ENCODE measurements at regions not wholly inside any gene's neighbourhood (a gene's known extent, or its start where the extent isn't known, plus 50 kb on each side); places are given as distances from the start of the nearest gene placed in this dataset.
A peak's percentile ranks its signal among the peaks of the same experiment; 100 is the strongest.

DNA sequence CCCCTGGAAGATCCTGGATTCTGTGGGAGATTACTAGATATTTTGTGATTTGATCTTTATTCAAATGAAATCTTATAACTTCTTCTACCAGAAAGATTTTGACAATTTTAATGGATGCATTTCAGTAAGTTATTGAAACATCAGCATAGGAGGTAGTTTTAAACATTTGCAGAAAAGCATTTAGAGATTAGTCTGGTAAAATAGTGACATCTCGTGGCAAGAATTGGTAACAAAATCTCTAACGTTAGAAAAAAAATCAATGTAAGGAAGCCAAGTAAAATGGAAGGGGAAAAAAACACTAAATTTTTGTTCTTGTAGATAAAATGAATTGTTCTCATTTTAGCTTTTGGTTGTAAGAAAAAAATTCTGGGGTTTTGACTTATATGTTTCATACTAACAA is 73.3 kb downstream of the TASL start:
- CTCF ChIA-PET (ENCODE audit: low intra/inter-chr PET ratio, low total read pairs) = interaction anchor here (1.5 to 1.9 kb wide), 2 partner anchors 229 to 362 kb away, joined by 7 to 8 read pairs; no protein-coding TSS in a partner anchor
- no TSS peak for BruUV-seq (replicated peaks)
- Histone ChIP-seq H3K36me3 (replicated peaks in 1 of 2; ENCODE audit: control insufficient read depth in 1 of 2, insufficient read depth in 2 of 2, low read length in 2 of 2) (no peaks in the 10 kb centered on the region), H4K20me1 (ENCODE audit: insufficient read depth, low read length) (no peaks in the 10 kb centered on the region), H3K4me1 (ENCODE audit: insufficient read depth, low read length) (no peaks in the 10 kb centered on the region), H3K9me3 (ENCODE audit: low read length) (no peaks in the 10 kb centered on the region), H2AFZ (ENCODE audit: low read length) (no peak overlapping the region), H3K79me2 (ENCODE audit: insufficient read depth, low read length) (no peaks in the 10 kb centered on the region), H3K4me2 (ENCODE audit: low read depth, low read length) (no peak overlapping the region), H3K9ac (ENCODE audit: insufficient read depth, low read depth, low read length) (no peak overlapping the region), H3K27ac (ENCODE audit: extremely low read length, insufficient read depth, low read length) (no peak overlapping the region), H3K27me3 (ENCODE audit: control insufficient read depth in 1 of 2, insufficient read depth in 2 of 2, low read length in 2 of 2) (no peaks in the 10 kb centered on the region), H3K4me3 (replicated peaks in 1 of 3; ENCODE audit: insufficient read depth in 1 of 3, low read depth in 2 of 3, low read length in 3 of 3) (no peak overlapping the region)
- 0% methylated on average over 2 of the region's 2 CpGs for WGBS (ENCODE audit: low lambda C conversion rate)
- POLR2A ChIA-PET = no interaction called here
- FAIRE-seq (peak; percentile 73), ATAC-seq (no peak), DNase-seq (ENCODE audit: low spot score) (peak; percentile 20)
- intact Hi-C loops (cut with micrococcal nuclease; ENCODE audit: unreplicated experiment) (loop anchor here (1.0 kb wide), 1 partner anchor 229 kb away; no protein-coding TSS in a partner anchor), in situ Hi-C loops (cut with HindIII; ENCODE audit: extremely low pct_ligation_motif_present, low pct_unique_long_range_greater_than_20kb) (loop anchor here (5.0 to 10.0 kb wide), 2 partner anchors 227 to 360 kb away; no protein-coding TSS in a partner anchor)
- peak; percentile 63 for TF ChIP-seq STAG1 (CRISPR knock-in tag; IDR thresholded peaks at IDR 0.05)
- peak; percentile 43; the same call in 1 of the 2 replicates for TF ChIP-seq SMC3 (IDR thresholded peaks at IDR 0.05; ENCODE audit: low read length)
- no peak for TF ChIP-seq EED (CRISPR knock-in tag; IDR thresholded peaks at IDR 0.05)
- TF ChIP-seq RELA (CRISPR knock-in tag; IDR thresholded peaks at IDR 0.05) = no peak
- TF ChIP-seq, protein P1, sequence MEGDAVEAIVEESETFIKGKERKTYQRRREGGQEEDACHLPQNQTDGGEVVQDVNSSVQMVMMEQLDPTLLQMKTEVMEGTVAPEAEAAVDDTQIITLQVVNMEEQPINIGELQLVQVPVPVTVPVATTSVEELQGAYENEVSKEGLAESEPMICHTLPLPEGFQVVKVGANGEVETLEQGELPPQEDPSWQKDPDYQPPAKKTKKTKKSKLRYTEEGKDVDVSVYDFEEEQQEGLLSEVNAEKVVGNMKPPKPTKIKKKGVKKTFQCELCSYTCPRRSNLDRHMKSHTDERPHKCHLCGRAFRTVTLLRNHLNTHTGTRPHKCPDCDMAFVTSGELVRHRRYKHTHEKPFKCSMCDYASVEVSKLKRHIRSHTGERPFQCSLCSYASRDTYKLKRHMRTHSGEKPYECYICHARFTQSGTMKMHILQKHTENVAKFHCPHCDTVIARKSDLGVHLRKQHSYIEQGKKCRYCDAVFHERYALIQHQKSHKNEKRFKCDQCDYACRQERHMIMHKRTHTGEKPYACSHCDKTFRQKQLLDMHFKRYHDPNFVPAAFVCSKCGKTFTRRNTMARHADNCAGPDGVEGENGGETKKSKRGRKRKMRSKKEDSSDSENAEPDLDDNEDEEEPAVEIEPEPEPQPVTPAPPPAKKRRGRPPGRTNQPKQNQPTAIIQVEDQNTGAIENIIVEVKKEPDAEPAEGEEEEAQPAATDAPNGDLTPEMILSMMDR (CRISPR knock-in tag; IDR thresholded peaks at IDR 0.05) = peak; percentile 51

GRCh38 chrX:30495468-30495867 is 82.1 kb downstream of the TASL start:
- H3K4me2 ChIP-seq (ENCODE audit: low read depth, low read length) = no peak overlapping the region
- ChIA-PET CTCF (ENCODE audit: low intra/inter-chr PET ratio, low total read pairs) (no interaction called here), POLR2A (no interaction called here)
- H3K4me3 ChIP-seq (replicated peaks in 1 of 3; ENCODE audit: insufficient read depth in 1 of 3, low read depth in 2 of 3, low read length in 3 of 3) = no peak overlapping the region
- H3K9me3 ChIP-seq (ENCODE audit: low read length) = no peaks in the 10 kb centered on the region
- in situ Hi-C loops (cut with HindIII; ENCODE audit: extremely low pct_ligation_motif_present, low pct_unique_long_range_greater_than_20kb) = no loop called here
- no peaks in the 10 kb centered on the region for H3K27me3 ChIP-seq (ENCODE audit: control insufficient read depth in 1 of 2, insufficient read depth in 2 of 2, low read length in 2 of 2)
- H2AFZ ChIP-seq (ENCODE audit: low read length) = no peak overlapping the region
- FAIRE-seq (no peak), DNase-seq (ENCODE audit: low spot score) (no peak), ATAC-seq (no peak)
- no TSS peak for BruUV-seq (replicated peaks)
- H4K20me1 ChIP-seq (ENCODE audit: insufficient read depth, low read length) = no peaks in the 10 kb centered on the region
- no peak overlapping the region for H3K27ac ChIP-seq (ENCODE audit: extremely low read length, insufficient read depth, low read length)
- H3K9ac ChIP-seq (ENCODE audit: insufficient read depth, low read depth, low read length) = no peak overlapping the region
- 0% methylated on average over 1 of the region's 1 CpG for WGBS (ENCODE audit: low lambda C conversion rate)
- no peaks in the 10 kb centered on the region for H3K36me3 ChIP-seq (replicated peaks in 1 of 2; ENCODE audit: control insufficient read depth in 1 of 2, insufficient read depth in 2 of 2, low read length in 2 of 2)
- intact Hi-C loops (cut with micrococcal nuclease; ENCODE audit: unreplicated experiment) = no loop called here
- H3K79me2 ChIP-seq (ENCODE audit: insufficient read depth, low read length) = no peaks in the 10 kb centered on the region
- H3K4me1 ChIP-seq (ENCODE audit: insufficient read depth, low read length) = no peaks in the 10 kb centered on the region
- TF ChIP-seq SRSF9 (IDR thresholded peaks at IDR 0.05; ENCODE audit: borderline replicate concordance, insufficient read depth, low read depth, low read length, poor library complexity, severe bottlenecking) (no peak), ZNF777 (CRISPR knock-in tag; IDR thresholded peaks at IDR 0.05) (no peak), JUN (CRISPR knock-in tag; IDR thresholded peaks at IDR 0.05) (no peak), PHF5A (CRISPR knock-in tag; IDR thresholded peaks at IDR 0.05; ENCODE audit: low read depth, unreplicated experiment) (no peak), ZNF530 (CRISPR knock-in tag; IDR thresholded peaks at IDR 0.05; ENCODE audit: low read depth) (no peak), DNMT3B (CRISPR knock-in tag; conservative IDR thresholded peaks at IDR 0.05) (no peak), DMTF1 (CRISPR knock-in tag; IDR thresholded peaks at IDR 0.05) (no peak), NFKBIZ (CRISPR knock-in tag; IDR thresholded peaks at IDR 0.05) (no peak), ZBTB39 (CRISPR knock-in tag; IDR thresholded peaks at IDR 0.05) (no peak)

All from HepG2 (cell line).